ENCODE measurements at regions not wholly inside any gene's neighbourhood (a gene's known extent, or its start where the extent isn't known, plus 50 kb on each side); places are given as distances from the start of the nearest gene placed in this dataset.

DNA sequence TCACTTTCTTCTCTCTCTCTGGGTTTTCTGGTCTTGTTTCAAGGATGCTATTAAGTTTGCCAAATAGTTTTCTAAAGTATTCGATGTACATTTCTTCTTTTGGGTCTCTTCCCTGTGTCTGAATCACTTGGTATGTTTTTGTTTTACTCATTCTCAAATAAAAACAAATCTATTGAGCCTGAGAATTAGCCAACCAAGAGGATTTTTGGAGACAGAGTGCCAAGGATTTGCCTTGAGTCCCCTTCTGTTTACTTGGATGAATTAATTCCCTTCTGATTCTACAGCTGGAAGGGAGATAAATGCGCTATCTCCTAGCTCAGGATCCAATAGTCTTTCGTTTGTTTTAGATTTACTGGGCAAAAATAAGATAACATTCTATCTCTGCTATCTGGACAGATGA lies 255.5 kb downstream of the SYT10 start:
- no peak for TF ChIP-seq MAX (IDR thresholded peaks at IDR 0.05; ENCODE audit: insufficient read depth, insufficient read length)
- Histone ChIP-seq H3K36me3 (ENCODE audit: control insufficient read depth in 2 of 2, extremely low read depth in 1 of 2, insufficient read depth in 2 of 2, low read length in 2 of 2) (no peaks in the 10 kb centered on the region), H3K4me3 (replicated peaks in 1 of 3; ENCODE audit: insufficient read depth in 1 of 3, low read depth in 1 of 3, low read length in 3 of 3) (no peak overlapping the region), H4K20me1 (replicated peaks; ENCODE audit: control insufficient read depth, extremely low read depth, insufficient read depth, low read length) (no peaks in the 10 kb centered on the region), H3K9me1 (replicated peaks; ENCODE audit: control insufficient read depth, extremely low read depth, insufficient read depth, low read length) (no peaks in the 10 kb centered on the region), H3K27ac (ENCODE audit: insufficient read depth, low read depth, low read length) (no peak overlapping the region), H3K4me1 (ENCODE audit: control insufficient read depth, extremely low read depth, insufficient read depth, low read length) (no peaks in the 10 kb centered on the region), H2AFZ (ENCODE audit: low read depth, low read length) (no peak overlapping the region), H3K4me2 (ENCODE audit: insufficient read depth, low read length) (no peak overlapping the region), H3K27me3 (ENCODE audit: control insufficient read depth in 2 of 2, insufficient read depth in 2 of 2, low read length in 2 of 2) (no peaks in the 10 kb centered on the region), H3K9ac (replicated peaks; ENCODE audit: extremely low read depth, insufficient read depth, low read length) (no peak overlapping the region), H3K79me2 (ENCODE audit: control insufficient read depth, insufficient read depth, low read length) (no peaks in the 10 kb centered on the region), H3K9me3 (replicated peaks; ENCODE audit: control insufficient read depth, insufficient read depth, low read length) (no peaks in the 10 kb centered on the region)
- CTCF ChIA-PET = no interaction called here
- BruUV-seq (replicated peaks) = no TSS peak
- dilution Hi-C loops (cut with MboI; ENCODE audit: extremely low pct_ligation_motif_present, low sequenced_read_pairs) = no loop called here
- POLR2A ChIA-PET = no interaction called here
- DNase-seq (ENCODE audit: low read depth, low spot score) (no peak), FAIRE-seq (no peak)
- intact Hi-C loops (cut with micrococcal nuclease) = no loop called here

- no peaks in the 10 kb centered on the region for H3K4me1 ChIP-seq (ENCODE audit: control insufficient read depth, extremely low read depth, insufficient read depth, low read length)
- no peaks in the 10 kb centered on the region for H3K36me3 ChIP-seq (ENCODE audit: control insufficient read depth in 2 of 2, extremely low read depth in 1 of 2, insufficient read depth in 2 of 2, low read length in 2 of 2)
- no peaks in the 10 kb centered on the region for H4K20me1 ChIP-seq (replicated peaks; ENCODE audit: control insufficient read depth, extremely low read depth, insufficient read depth, low read length)
- no peaks in the 10 kb centered on the region for H3K9me3 ChIP-seq (replicated peaks; ENCODE audit: control insufficient read depth, insufficient read depth, low read length)
- no peak overlapping the region for H3K27ac ChIP-seq (ENCODE audit: insufficient read depth, low read depth, low read length)
- no peak overlapping the region for H2AFZ ChIP-seq (ENCODE audit: low read depth, low read length)
- intact Hi-C loops (cut with micrococcal nuclease) = no loop called here
- CTCF ChIA-PET = no interaction called here
- no peak for DNase-seq (ENCODE audit: low read depth, low spot score)
- FAIRE-seq = no peak
- dilution Hi-C loops (cut with MboI; ENCODE audit: extremely low pct_ligation_motif_present, low sequenced_read_pairs) = no loop called here
- no peak overlapping the region for H3K4me2 ChIP-seq (ENCODE audit: insufficient read depth, low read length)
- H3K4me3 ChIP-seq (replicated peaks in 1 of 3; ENCODE audit: insufficient read depth in 1 of 3, low read depth in 1 of 3, low read length in 3 of 3) = no peak overlapping the region
- TF ChIP-seq FOS (IDR thresholded peaks at IDR 0.05; ENCODE audit: borderline replicate concordance, insufficient read depth, low read length) (no peak), POLR2A (IDR thresholded peaks at IDR 0.05; ENCODE audit: low read depth, low read length) (no peak), POLR2AphosphoS5 (IDR thresholded peaks at IDR 0.05; ENCODE audit: insufficient read depth, low read depth, low read length) (no peak)
- no peaks in the 10 kb centered on the region for H3K9me1 ChIP-seq (replicated peaks; ENCODE audit: control insufficient read depth, extremely low read depth, insufficient read depth, low read length)
- no peak overlapping the region for H3K9ac ChIP-seq (replicated peaks; ENCODE audit: extremely low read depth, insufficient read depth, low read length)
- POLR2A ChIA-PET = no interaction called here
- H3K79me2 ChIP-seq (ENCODE audit: control insufficient read depth, insufficient read depth, low read length) = no peaks in the 10 kb centered on the region
- no peaks in the 10 kb centered on the region for H3K27me3 ChIP-seq (ENCODE audit: control insufficient read depth in 2 of 2, insufficient read depth in 2 of 2, low read length in 2 of 2)
- BruUV-seq (replicated peaks) = no TSS peak
Measured at GRCh38 chr12:33182485-33182884, 257.1 kb downstream of the SYT10 start.
